Liver (tissue), 6 donors: ENCODE measurements at regions not wholly inside any gene's neighbourhood (a gene's known extent, or its start where the extent isn't known, plus 50 kb on each side); places are given as distances from the start of the nearest gene placed in this dataset.
"Not testable (repeated sequence)": the region's sequence is repeated elsewhere in the genome, so short reads cannot be mapped to it uniquely, and the experiment has no call there.

ENCODE experiments used
- DNase-seq: peaks from one replicate; pipeline ENCODE4 v3.0.0-alpha.2; 2017; ENCODE audit warnings: low spot score
- H3K27ac ChIP-seq, 2 donors: one replicate each; pipeline ENCODE4 v1.7.0; 2013; ENCODE audit warnings: inconsistent platforms in 2 of 2, low read length in 2 of 2, control low read depth in 1 of 2, low read depth in 1 of 2, mild to moderate bottlenecking in 1 of 2
- H3K27me3 ChIP-seq, 4 donors: one replicate each; pipeline versions ENCODE4 v1.6.1 to v1.7.0; 2013; ENCODE audit warnings: low read length in 3 of 4, inconsistent platforms in 1 of 4, mild to moderate bottlenecking in 1 of 4, moderate library complexity in 1 of 4; ENCODE audit not compliant: control insufficient read depth in 4 of 4, insufficient read depth in 4 of 4
- H3K36me3 ChIP-seq, 4 donors: one replicate each; pipeline versions ENCODE4 v1.6.1 to v1.7.0; 2013; ENCODE audit warnings: low read length in 3 of 4, mild to moderate bottlenecking in 3 of 4, low read depth in 1 of 4, moderate library complexity in 1 of 4; ENCODE audit not compliant: control insufficient read depth in 4 of 4, insufficient read depth in 3 of 4
- H3K4me1 ChIP-seq, 4 donors: one replicate each; pipeline versions ENCODE4 v1.6.1 to v1.7.0; 2013; ENCODE audit warnings: low read length in 3 of 4, mild to moderate bottlenecking in 3 of 4, moderate library complexity in 1 of 4; ENCODE audit not compliant: control insufficient read depth in 4 of 4, insufficient read depth in 4 of 4
- H3K4me3 ChIP-seq, 3 donors: one replicate each; pipeline versions ENCODE4 v1.6.1 to v1.7.0; 2013; ENCODE audit warnings: low read length in 3 of 3, control low read depth in 1 of 3, low read depth in 1 of 3, mild to moderate bottlenecking in 1 of 3
- H3K9ac ChIP-seq, 2 donors: one replicate each; pipeline ENCODE4 v1.7.0; 2013; ENCODE audit warnings: low read length in 2 of 2, mild to moderate bottlenecking in 2 of 2, moderate library complexity in 2 of 2, control low read depth in 1 of 2, low read depth in 1 of 2
- H3K9me3 ChIP-seq, 4 donors: one replicate each; pipeline versions ENCODE4 v1.6.1 to v1.7.0; 2013; ENCODE audit warnings: low read length in 3 of 4; ENCODE audit not compliant: control insufficient read depth in 4 of 4
- WGBS: extraction: QIAGEN DNeasy Blood & Tissue Kit; methylation state at CpG from one replicate; pipeline ENCODE4 v1.1.7; 2013; 5-methylcytosine and 5-hydroxymethylcytosine counted together
- donor health status: healthy.
- donor health status: healthy.
- donor health status: healthy.

DNA sequence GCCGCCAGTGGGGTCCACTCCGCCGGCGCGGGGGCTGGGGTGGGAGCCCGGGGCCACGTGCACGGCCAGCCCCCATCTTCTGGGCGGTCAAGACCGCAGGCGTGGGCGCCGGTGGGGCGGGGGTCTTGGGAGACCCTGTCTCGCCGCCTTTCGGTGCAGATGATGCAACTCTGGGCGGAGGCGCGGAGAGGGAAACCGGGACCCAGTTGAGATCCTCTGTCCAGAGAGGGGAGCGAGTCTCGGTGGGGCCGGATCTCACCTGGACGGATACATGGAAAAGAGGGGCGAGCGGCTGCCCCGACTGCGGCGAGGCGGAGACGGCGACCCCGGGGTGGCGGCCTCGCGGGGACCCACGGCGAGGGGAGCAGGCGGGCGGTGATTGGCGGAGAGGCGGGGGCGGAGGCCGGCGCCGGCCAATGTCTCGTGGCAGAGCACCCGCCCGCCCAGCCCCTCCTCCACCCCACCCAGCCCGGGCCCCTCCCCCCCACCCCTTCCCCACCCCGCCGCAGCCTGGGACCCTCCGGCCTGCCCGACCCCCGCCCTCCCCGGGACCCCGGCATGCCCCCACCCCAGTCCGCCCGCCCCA is 4054.1 kb upstream of the TPTE start:
- H3K27ac ChIP-seq, H3K9ac ChIP-seq, H3K4me1 ChIP-seq, H3K36me3 ChIP-seq, H3K4me3 ChIP-seq, H3K27me3 ChIP-seq, DNase-seq, H3K9me3 ChIP-seq: not testable (repeated sequence)
- 0% methylated on average over 1 of the region's 60 CpGs for WGBS

DNA sequence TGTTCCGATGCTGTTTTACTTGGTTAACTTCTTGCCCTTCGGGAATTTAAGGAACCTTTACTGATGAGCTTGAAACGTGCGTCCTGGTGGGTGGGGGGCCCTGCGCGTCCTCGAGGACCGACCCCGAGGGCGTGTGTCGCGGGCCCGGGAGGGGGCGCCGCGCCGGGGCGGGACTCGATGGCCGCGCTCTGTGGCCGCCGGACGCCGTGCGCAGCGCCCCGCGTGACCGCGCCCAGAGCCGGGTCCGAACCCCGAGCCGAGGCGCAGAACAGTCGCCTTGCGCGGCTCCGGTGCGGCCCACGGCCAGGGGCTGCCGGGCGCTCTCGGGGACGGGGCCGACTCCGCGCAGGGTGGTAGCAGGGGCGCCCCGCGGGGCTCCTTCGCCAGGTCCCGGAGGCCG is 4053.5 kb upstream of the TPTE start:
- H3K4me3 ChIP-seq, H3K9ac ChIP-seq, H3K4me1 ChIP-seq, H3K36me3 ChIP-seq, H3K9me3 ChIP-seq, H3K27me3 ChIP-seq, DNase-seq, H3K27ac ChIP-seq: not testable (repeated sequence)
- whole genome bisulfite sequencing = no CpG with 5 or more reads among the region's 55 CpGs

DNA sequence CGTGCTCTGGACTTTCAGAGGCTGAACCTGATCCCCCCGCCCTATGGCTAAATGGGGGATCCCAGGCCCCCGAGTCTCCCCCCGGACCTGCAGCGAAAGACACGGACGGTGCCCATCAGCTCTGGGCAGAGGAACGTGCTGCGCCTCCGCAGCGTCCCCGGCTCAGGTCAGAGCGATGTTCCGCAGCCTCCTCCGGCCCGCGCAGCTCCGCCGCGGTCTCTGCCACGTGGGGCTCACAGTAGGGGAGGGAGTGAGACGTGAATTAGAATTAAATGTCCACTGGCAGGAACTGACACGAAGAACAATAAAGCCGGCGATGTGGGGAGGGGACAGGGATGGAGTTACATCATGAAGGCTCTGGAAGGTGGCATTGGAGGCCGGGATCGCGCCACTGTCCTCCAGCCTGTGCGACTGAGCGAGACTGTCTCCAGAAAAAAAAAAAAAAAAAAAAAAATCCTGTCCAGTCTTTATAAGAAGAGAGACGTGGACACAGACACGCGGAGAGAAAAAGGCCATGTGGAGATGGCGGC is 4053.0 kb upstream of the TPTE start:
- not testable (repeated sequence) for H3K36me3 ChIP-seq, H3K4me3 ChIP-seq, H3K4me1 ChIP-seq, H3K9ac ChIP-seq, DNase-seq, H3K27me3 ChIP-seq, H3K27ac ChIP-seq, H3K9me3 ChIP-seq
- 3% methylated on average over 12 of the region's 34 CpGs for WGBS

DNA sequence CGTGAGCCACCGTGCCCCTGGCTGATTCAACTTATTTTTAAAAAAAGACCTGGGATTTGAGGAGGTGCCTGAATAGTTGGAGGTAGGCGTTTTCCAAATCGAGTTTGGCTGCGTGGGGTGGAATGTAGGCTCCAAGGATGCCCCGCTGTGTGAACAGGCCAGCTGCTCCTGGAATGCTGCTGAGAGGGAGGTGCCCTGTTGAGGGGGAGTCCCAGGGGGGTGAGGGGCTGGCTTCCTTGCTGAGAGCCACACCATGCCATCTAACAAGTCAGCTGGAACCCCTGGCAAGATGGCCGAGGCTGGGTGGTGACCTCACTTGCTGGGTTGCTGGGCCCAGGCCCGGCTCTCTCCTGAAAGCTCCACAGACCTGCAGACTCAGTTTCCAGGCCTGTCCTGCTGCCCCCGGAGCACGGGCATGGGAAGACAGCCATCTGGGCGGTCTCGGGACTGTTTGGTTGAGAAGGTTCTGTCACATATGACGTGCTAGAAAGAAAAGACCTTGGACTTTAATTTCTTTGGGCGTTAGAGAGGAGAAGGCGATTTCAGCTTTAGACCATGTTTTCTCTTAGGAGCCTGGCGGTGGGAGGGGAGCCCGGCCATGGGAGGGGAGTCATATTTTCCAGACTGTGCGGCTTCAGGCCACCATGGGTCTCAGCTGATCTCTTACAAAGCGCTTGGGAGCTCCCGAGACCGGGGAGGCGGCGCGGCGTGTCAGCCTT is 4047.0 kb upstream of the TPTE start:
- H3K9ac ChIP-seq, H3K9me3 ChIP-seq, H3K4me3 ChIP-seq, H3K4me1 ChIP-seq, DNase-seq, H3K27ac ChIP-seq, H3K27me3 ChIP-seq, H3K36me3 ChIP-seq: not testable (repeated sequence)
- no CpG with 5 or more reads among the region's 25 CpGs for WGBS

DNA sequence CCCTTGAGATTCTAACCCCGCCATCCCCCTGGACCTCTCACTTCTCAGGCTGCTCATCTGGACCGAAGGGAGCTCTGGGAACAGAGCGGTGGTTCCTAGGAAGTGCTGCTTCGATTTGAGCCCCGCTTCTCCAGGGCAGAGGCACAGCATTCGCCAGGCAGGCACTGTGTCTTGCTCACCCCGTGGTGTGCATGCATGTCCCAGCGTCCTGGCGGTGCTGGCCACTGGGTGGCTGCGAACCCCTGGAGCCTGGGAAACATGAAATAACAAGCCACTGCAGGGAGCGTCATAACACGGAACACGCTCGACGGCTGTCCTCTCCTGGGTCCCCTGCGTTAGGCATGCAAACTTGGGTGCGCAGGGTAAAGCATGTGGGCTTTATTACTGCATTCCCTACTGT is 4040.3 kb upstream of the TPTE start:
- no CpG with 5 or more reads among the region's 17 CpGs for WGBS
- H3K27me3 ChIP-seq, H3K9ac ChIP-seq, H3K9me3 ChIP-seq, H3K27ac ChIP-seq, H3K4me1 ChIP-seq, H3K36me3 ChIP-seq, H3K4me3 ChIP-seq, DNase-seq: not testable (repeated sequence)

DNA sequence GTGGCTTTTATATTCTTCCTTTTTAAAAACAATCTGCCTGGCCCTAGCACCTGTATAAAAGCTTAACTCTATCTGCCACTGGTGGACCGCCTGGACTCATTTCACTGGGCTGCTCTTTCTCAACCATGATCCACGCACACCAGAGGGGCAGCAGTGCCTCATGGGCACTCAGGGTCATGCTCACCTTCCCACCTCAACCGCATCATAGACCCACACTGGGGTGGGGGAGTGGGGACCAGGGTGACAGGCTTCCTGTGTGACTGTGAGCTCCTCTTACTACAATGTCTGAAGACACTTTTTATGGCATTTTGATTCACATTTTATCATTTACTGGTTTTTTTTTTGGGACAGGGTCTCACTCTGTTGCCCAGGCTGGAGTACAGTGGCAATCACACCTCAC is 4038.8 kb upstream of the TPTE start:
- H3K4me3 ChIP-seq, H3K9me3 ChIP-seq, H3K4me1 ChIP-seq, H3K9ac ChIP-seq, H3K27ac ChIP-seq, H3K27me3 ChIP-seq, DNase-seq, H3K36me3 ChIP-seq: not testable (repeated sequence)
- WGBS = 75% methylated on average over 1 of the region's 3 CpGs

DNA sequence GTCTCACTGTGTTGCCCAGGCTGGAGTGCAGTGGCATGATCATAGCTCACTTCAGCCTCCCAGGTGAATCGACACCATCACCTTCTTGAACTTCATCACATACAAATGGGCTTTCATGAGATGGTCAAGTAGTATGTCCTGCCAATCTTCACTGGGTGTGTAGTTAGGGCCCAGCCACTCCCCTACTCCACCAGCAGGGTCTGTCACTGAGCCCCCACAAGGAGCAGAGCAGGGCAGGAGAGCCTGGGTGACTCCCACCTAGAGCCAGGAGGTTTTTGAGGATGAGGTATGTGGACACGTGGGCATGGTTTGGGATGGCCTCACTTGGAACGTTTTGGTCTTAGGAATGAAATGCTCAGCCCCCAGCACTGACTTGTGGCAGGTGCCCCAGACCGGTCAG is 4037.7 kb upstream of the TPTE start:
- DNase-seq, H3K4me3 ChIP-seq, H3K27me3 ChIP-seq, H3K27ac ChIP-seq, H3K4me1 ChIP-seq, H3K9me3 ChIP-seq, H3K9ac ChIP-seq, H3K36me3 ChIP-seq: not testable (repeated sequence)
- no CpG with 5 or more reads among the region's 4 CpGs for WGBS

DNA sequence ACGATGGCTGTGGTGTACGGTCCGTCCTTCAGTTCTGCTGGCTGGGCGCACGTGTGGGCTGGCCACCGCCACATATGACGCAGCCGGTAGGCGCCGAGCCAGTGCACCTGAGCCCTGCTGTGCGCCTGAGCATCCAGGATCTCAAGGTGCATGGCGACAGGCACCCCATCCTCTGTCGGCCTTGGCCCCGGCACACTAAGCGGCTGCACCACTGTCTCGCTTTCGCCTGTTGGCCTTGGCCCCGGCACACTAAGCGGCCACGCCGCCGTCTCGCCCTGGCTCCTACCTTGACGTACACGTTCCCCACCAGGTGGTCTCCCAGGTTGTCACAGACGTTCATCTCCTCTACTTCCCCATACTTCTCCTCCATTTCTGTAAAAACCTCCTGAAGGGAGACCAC is 4034.6 kb upstream of the TPTE start:
- H3K9me3 ChIP-seq, H3K4me1 ChIP-seq, DNase-seq, H3K36me3 ChIP-seq, H3K27me3 ChIP-seq, H3K9ac ChIP-seq, H3K4me3 ChIP-seq, H3K27ac ChIP-seq: not testable (repeated sequence)
- WGBS = 96% methylated on average over 23 of the region's 26 CpGs
